ENCODE measurements at regions not wholly inside any gene's neighbourhood (a gene's known extent, or its start where the extent isn't known, plus 50 kb on each side); places are given as distances from the start of the nearest gene placed in this dataset.
"Not testable (repeated sequence)": the region's sequence is repeated elsewhere in the genome, so short reads cannot be mapped to it uniquely, and the experiment has no call there.

DNA sequence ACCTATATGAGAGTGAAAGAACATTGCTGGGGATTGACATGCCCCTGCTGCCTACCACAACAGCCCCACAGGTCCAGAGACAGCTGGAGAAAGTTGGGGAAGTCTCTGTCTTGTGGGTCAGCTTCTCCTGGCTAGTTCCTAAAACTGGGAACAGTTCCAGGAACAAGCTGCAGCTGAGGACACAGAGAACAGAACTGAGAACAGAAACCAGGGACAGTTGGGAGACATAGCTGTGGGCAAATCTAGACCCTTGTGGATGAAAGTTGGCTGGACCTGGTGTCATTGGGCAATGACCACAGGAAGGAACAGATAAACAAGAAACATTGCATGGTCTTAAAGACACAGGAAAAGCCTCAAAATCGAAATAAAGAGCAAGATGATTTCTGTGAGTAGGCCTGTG is 58.3 kb upstream of the MOCS2 start:
- no peaks in the 10 kb centered on the region for H3K9me3 ChIP-seq
- no peak for TF ChIP-seq POLR2AphosphoS5 (IDR thresholded peaks at IDR 0.05)
- TF ChIP-seq POLR2A (IDR thresholded peaks at IDR 0.05) = no peak
- TF ChIP-seq, protein P1, sequence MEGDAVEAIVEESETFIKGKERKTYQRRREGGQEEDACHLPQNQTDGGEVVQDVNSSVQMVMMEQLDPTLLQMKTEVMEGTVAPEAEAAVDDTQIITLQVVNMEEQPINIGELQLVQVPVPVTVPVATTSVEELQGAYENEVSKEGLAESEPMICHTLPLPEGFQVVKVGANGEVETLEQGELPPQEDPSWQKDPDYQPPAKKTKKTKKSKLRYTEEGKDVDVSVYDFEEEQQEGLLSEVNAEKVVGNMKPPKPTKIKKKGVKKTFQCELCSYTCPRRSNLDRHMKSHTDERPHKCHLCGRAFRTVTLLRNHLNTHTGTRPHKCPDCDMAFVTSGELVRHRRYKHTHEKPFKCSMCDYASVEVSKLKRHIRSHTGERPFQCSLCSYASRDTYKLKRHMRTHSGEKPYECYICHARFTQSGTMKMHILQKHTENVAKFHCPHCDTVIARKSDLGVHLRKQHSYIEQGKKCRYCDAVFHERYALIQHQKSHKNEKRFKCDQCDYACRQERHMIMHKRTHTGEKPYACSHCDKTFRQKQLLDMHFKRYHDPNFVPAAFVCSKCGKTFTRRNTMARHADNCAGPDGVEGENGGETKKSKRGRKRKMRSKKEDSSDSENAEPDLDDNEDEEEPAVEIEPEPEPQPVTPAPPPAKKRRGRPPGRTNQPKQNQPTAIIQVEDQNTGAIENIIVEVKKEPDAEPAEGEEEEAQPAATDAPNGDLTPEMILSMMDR (IDR thresholded peaks at IDR 0.05) = no peak
- H3K27me3 ChIP-seq (replicated peaks; ENCODE audit: insufficient read depth) = no peaks in the 10 kb centered on the region
- DNase-seq (ENCODE audit: low spot score) = no peak
- no peaks in the 10 kb centered on the region for H3K4me1 ChIP-seq (replicated peaks)
- intact Hi-C loops (cut with DNase I) = no loop called here
- H3K27ac ChIP-seq = no peak overlapping the region
- WGBS = 77% methylated on average over 1 of the region's 1 CpG
- H3K4me3 ChIP-seq = no peak overlapping the region
- H3K36me3 ChIP-seq = no peaks in the 10 kb centered on the region

DNA sequence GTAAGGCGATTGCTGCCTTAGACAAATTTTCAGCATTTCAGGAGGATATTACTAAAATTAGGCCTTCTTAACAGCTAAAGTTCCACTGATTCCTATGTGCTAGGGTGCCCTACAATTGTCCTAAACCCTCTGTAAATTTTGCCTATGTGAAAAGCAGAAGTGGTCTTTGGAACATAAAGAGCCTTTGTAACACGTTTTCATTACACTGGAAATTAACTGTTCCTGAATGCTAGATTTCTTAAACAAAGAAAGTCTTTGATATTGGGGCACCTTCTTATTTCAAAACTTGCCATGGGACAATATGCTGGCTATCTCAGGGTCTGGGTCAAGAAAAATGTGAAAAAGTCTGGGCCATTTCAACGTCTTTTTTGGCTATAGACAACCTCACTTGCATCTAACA is 60.4 kb upstream of the MOCS2 start:
- H3K27ac ChIP-seq = no peak overlapping the region
- no peak overlapping the region for H3K4me3 ChIP-seq
- no peaks in the 10 kb centered on the region for H3K4me1 ChIP-seq (replicated peaks)
- intact Hi-C loops (cut with DNase I) = loop anchor here (5.0 to 10.0 kb wide), 3 partner anchors 262 to 1057 kb away; no protein-coding TSS in a partner anchor
- H3K27me3 ChIP-seq (replicated peaks; ENCODE audit: insufficient read depth) = no peaks in the 10 kb centered on the region
- H3K36me3 ChIP-seq = no peaks in the 10 kb centered on the region
- no peaks in the 10 kb centered on the region for H3K9me3 ChIP-seq
- DNase-seq (ENCODE audit: low spot score) = no peak
- TF ChIP-seq POLR2A (IDR thresholded peaks at IDR 0.05) = no peak
- TF ChIP-seq, protein P1 (IDR thresholded peaks at IDR 0.05) = no peak
- no peak for TF ChIP-seq POLR2AphosphoS5 (IDR thresholded peaks at IDR 0.05)
- WGBS = 67% methylated on average over 3 of the region's 3 CpGs

GRCh38 chr5:53170746-53171349 is 61.3 kb upstream of the MOCS2 start:
- DNase-seq (ENCODE audit: low spot score) = no peak
- no peak for TF ChIP-seq POLR2A (IDR thresholded peaks at IDR 0.05)
- no peak for TF ChIP-seq POLR2AphosphoS5 (IDR thresholded peaks at IDR 0.05)
- TF ChIP-seq, protein P1 (IDR thresholded peaks at IDR 0.05) = peak in 3 of 4 experiments; percentile 27 to 57 (median 51)
- Histone ChIP-seq H3K9me3 (no peaks in the 10 kb centered on the region), H3K4me1 (replicated peaks) (no peaks in the 10 kb centered on the region), H3K36me3 (no peaks in the 10 kb centered on the region), H3K27me3 (replicated peaks; ENCODE audit: insufficient read depth) (no peaks in the 10 kb centered on the region), H3K4me3 (no peak overlapping the region), H3K27ac (no peak overlapping the region)
- whole genome bisulfite sequencing = 96% methylated on average over 1 of the region's 1 CpG
- intact Hi-C loops (cut with DNase I) = loop anchor here (5.0 to 10.0 kb wide), 3 partner anchors 261 to 1056 kb away; no protein-coding TSS in a partner anchor

DNA sequence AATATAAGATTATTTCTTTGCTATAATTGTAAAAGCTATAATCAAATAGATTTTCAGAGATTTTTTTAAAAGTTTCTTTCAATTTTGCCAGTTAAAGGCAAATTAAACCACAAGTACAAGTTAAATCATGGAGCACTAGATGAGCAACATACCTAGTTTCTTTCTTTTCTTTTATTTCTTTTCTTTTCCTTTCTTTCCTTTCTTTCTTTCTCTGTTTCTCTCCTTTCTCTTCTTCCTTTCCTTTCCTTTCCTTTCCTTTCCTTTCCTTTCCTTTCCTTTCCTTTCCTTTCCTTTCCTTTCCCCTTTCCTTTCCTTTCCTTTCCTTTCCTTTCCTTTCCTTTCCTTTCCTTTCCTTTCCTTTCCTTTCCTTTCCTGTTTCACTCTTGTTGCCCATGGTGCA is 62.5 kb upstream of the MOCS2 start:
- H3K4me3 ChIP-seq; H3K4me1 ChIP-seq (replicated peaks); H3K27ac ChIP-seq; H3K9me3 ChIP-seq; H3K27me3 ChIP-seq (replicated peaks; ENCODE audit: insufficient read depth); H3K36me3 ChIP-seq; DNase-seq (ENCODE audit: low spot score): not testable (repeated sequence)
- intact Hi-C loops (cut with DNase I) = loop anchor here (5.0 to 10.0 kb wide), 3 partner anchors 260 to 1055 kb away; no protein-coding TSS in a partner anchor

GRCh38 chr5:53172630-53173029 is 63.1 kb upstream of the MOCS2 start:
- no peaks in the 10 kb centered on the region for H3K27me3 ChIP-seq (replicated peaks; ENCODE audit: insufficient read depth)
- no peak for TF ChIP-seq POLR2A (IDR thresholded peaks at IDR 0.05)
- TF ChIP-seq POLR2AphosphoS5 (IDR thresholded peaks at IDR 0.05) = no peak
- TF ChIP-seq, protein P1 (IDR thresholded peaks at IDR 0.05) = no peak
- no peak overlapping the region for H3K27ac ChIP-seq
- no peak for DNase-seq (ENCODE audit: low spot score)
- intact Hi-C loops (cut with DNase I) = loop anchor here (5.0 to 10.0 kb wide), 3 partner anchors 260 to 1055 kb away; no protein-coding TSS in a partner anchor
- no peaks in the 10 kb centered on the region for H3K36me3 ChIP-seq
- 93% methylated on average over 5 of the region's 5 CpGs for WGBS
- no peak overlapping the region for H3K4me3 ChIP-seq
- H3K9me3 ChIP-seq = no peaks in the 10 kb centered on the region
- H3K4me1 ChIP-seq (replicated peaks) = no peaks in the 10 kb centered on the region

All from prostate gland (tissue), 2 donors.